ENCODE measurements at regions not wholly inside any gene's neighbourhood (a gene's known extent, or its start where the extent isn't known, plus 50 kb on each side); places are given as distances from the start of the nearest gene placed in this dataset.

- no peaks in the 10 kb centered on the region for H3K9me3 ChIP-seq (ENCODE audit: severe bottlenecking)
- no peak for TF ChIP-seq CTCF (IDR thresholded peaks at IDR 0.05; ENCODE audit: poor library complexity, severe bottlenecking)
- no peak for ATAC-seq (ENCODE audit: low read depth)
- DNase-seq (ENCODE audit: low spot score), result no peak
- H3K27me3 ChIP-seq (ENCODE audit: insufficient read depth, poor library complexity, severe bottlenecking), result no peaks in the 10 kb centered on the region
- H3K4me1 ChIP-seq (ENCODE audit: insufficient read depth, poor library complexity, severe bottlenecking), result no peaks in the 10 kb centered on the region
- H3K4me3 ChIP-seq (ENCODE audit: severe bottlenecking), result no peak overlapping the region
- H3K27ac ChIP-seq (ENCODE audit: poor library complexity, severe bottlenecking), result no peak overlapping the region
- no peaks in the 10 kb centered on the region for H3K36me3 ChIP-seq (ENCODE audit: low read depth)
Observed at GRCh38 chr14:84432676-84433075, 1097.3 kb upstream of the FLRT2 start.

GRCh38 chr14:84433961-84434360 is 1096.0 kb upstream of the FLRT2 start:
- Histone ChIP-seq H3K4me3 (ENCODE audit: severe bottlenecking) (no peak overlapping the region), H3K9me3 (ENCODE audit: severe bottlenecking) (no peaks in the 10 kb centered on the region), H3K36me3 (ENCODE audit: low read depth) (no peaks in the 10 kb centered on the region), H3K27me3 (ENCODE audit: insufficient read depth, poor library complexity, severe bottlenecking) (no peaks in the 10 kb centered on the region), H3K4me1 (ENCODE audit: insufficient read depth, poor library complexity, severe bottlenecking) (no peaks in the 10 kb centered on the region), H3K27ac (ENCODE audit: poor library complexity, severe bottlenecking) (no peak overlapping the region)
- no peak for ATAC-seq (ENCODE audit: low read depth)
- no peak for TF ChIP-seq CTCF (IDR thresholded peaks at IDR 0.05; ENCODE audit: poor library complexity, severe bottlenecking)
- no peak for DNase-seq (ENCODE audit: low spot score)

GRCh38 chr14:84435820-84436324 is 1094.1 kb upstream of the FLRT2 start:
- no peak for TF ChIP-seq CTCF (IDR thresholded peaks at IDR 0.05; ENCODE audit: poor library complexity, severe bottlenecking)
- DNase-seq (ENCODE audit: low spot score) (no peak), ATAC-seq (ENCODE audit: low read depth) (no peak)
- Histone ChIP-seq H3K9me3 (ENCODE audit: severe bottlenecking) (no peaks in the 10 kb centered on the region), H3K27ac (ENCODE audit: poor library complexity, severe bottlenecking) (no peak overlapping the region), H3K4me1 (ENCODE audit: insufficient read depth, poor library complexity, severe bottlenecking) (no peaks in the 10 kb centered on the region), H3K27me3 (ENCODE audit: insufficient read depth, poor library complexity, severe bottlenecking) (no peaks in the 10 kb centered on the region), H3K36me3 (ENCODE audit: low read depth) (no peaks in the 10 kb centered on the region), H3K4me3 (ENCODE audit: severe bottlenecking) (no peak overlapping the region)

GRCh38 chr14:84436528-84436927 is 1093.4 kb upstream of the FLRT2 start:
- no peaks in the 10 kb centered on the region for H3K36me3 ChIP-seq (ENCODE audit: low read depth)
- no peaks in the 10 kb centered on the region for H3K9me3 ChIP-seq (ENCODE audit: severe bottlenecking)
- H3K27ac ChIP-seq (ENCODE audit: poor library complexity, severe bottlenecking), result no peak overlapping the region
- H3K4me1 ChIP-seq (ENCODE audit: insufficient read depth, poor library complexity, severe bottlenecking), result no peaks in the 10 kb centered on the region
- no peak overlapping the region for H3K4me3 ChIP-seq (ENCODE audit: severe bottlenecking)
- DNase-seq (ENCODE audit: low spot score), result no peak
- no peak for TF ChIP-seq CTCF (IDR thresholded peaks at IDR 0.05; ENCODE audit: poor library complexity, severe bottlenecking)
- ATAC-seq (ENCODE audit: low read depth), result no peak
- no peaks in the 10 kb centered on the region for H3K27me3 ChIP-seq (ENCODE audit: insufficient read depth, poor library complexity, severe bottlenecking)

GRCh38 chr14:84442521-84442920 is 1087.4 kb upstream of the FLRT2 start:
- H3K4me1 ChIP-seq (ENCODE audit: insufficient read depth, poor library complexity, severe bottlenecking), result no peaks in the 10 kb centered on the region
- ATAC-seq (ENCODE audit: low read depth), result peak; percentile 46; the same call in 2 of the 3 replicates
- H3K36me3 ChIP-seq (ENCODE audit: low read depth), result no peaks in the 10 kb centered on the region
- TF ChIP-seq CTCF (IDR thresholded peaks at IDR 0.05; ENCODE audit: poor library complexity, severe bottlenecking), result no peak
- H3K27ac ChIP-seq (ENCODE audit: poor library complexity, severe bottlenecking), result no peak overlapping the region
- H3K9me3 ChIP-seq (ENCODE audit: severe bottlenecking), result no peaks in the 10 kb centered on the region
- no peak overlapping the region for H3K4me3 ChIP-seq (ENCODE audit: severe bottlenecking)
- no peak for DNase-seq (ENCODE audit: low spot score)
- peaks cover 5% of the 10 kb centered on the region for H3K27me3 ChIP-seq (ENCODE audit: insufficient read depth, poor library complexity, severe bottlenecking)

Measured in RWPE2 (cell line).